SK-N-MC (cell line): ENCODE measurements at regions not wholly inside any gene's neighbourhood (a gene's known extent, or its start where the extent isn't known, plus 50 kb on each side); places are given as distances from the start of the nearest gene placed in this dataset.

Experiments used
- EZH2 ChIP-seq: fragments of 200-600 bp; sonication (generic); IDR thresholded peaks from one replicate; pipeline ENCODE4 v1.6.1; 2017; ENCODE audit warnings: antibody characterized with exemption
- FOXP2 ChIP-seq: optimal IDR thresholded peaks from 2 replicates; pipeline ENCODE3; 2011; ENCODE audit warnings: mild to moderate bottlenecking, moderate library complexity; ENCODE audit not compliant: insufficient read depth; ENCODE audit errors: extremely low read length, control extremely low read depth

DNA sequence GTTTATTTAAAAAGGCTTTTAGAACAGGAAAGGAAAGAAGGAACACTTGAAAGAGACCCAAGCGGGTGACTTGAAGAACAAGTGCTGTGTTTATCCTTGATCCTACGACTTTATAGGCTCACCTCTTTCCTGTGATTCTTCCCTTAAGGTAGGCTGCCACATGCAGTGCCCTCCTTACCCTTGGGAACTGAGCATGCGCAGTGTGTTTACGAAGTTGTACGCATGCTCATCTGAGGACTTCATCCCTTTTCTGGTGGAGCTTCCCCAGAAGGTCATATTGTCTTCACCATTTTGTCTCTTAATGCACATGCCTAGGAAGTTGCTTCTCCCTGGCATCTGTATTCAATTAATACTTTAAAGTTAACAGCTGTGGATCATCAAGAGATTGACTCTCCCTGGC, 49.9 kb upstream of the VOPP1 start:
- TF ChIP-seq FOXP2 (no peak), EZH2 (no peak)
